Thyroid gland (tissue), 4 donors: ENCODE measurements at regions not wholly inside any gene's neighbourhood (a gene's known extent, or its start where the extent isn't known, plus 50 kb on each side); places are given as distances from the start of the nearest gene placed in this dataset.

ENCODE experiments used
- CTCF ChIP-seq, 6 experiments: fragments of 200-600 bp in 3 of 6; fragments of 450-650 bp in 3 of 6; sonication (generic) in 3 of 6; IDR thresholded peaks; one replicate each; pipeline ENCODE4 v1.5.1; 2016 to 2019; ENCODE audit warnings: antibody characterized with exemption in 6 of 6, mild to moderate bottlenecking in 2 of 6, inconsistent platforms in 1 of 6, moderate library complexity in 1 of 6
- POLR2A ChIP-seq, 2 donors: fragments of 450-650 bp; IDR thresholded peaks; one replicate each; pipeline ENCODE4 v1.6.1; 2017; ENCODE audit warnings: antibody characterized with exemption in 2 of 2, mild to moderate bottlenecking in 2 of 2, moderate library complexity in 1 of 2

GRCh38 chr2:217199255-217199630, 339.4 kb upstream of the TNP1 start:
- TF ChIP-seq CTCF (IDR thresholded peaks at IDR 0.05) (no peak), POLR2A (IDR thresholded peaks at IDR 0.05) (no peak)
